ENCODE measurements at regions not wholly inside any gene's neighbourhood (a gene's known extent, or its start where the extent isn't known, plus 50 kb on each side); places are given as distances from the start of the nearest gene placed in this dataset.

GRCh38 chr18:4582431-4583335 is 127.6 kb upstream of the DLGAP1 start:
- H3K4me1 Mint-ChIP-seq: no peaks in the 10 kb centered on the region

DNA sequence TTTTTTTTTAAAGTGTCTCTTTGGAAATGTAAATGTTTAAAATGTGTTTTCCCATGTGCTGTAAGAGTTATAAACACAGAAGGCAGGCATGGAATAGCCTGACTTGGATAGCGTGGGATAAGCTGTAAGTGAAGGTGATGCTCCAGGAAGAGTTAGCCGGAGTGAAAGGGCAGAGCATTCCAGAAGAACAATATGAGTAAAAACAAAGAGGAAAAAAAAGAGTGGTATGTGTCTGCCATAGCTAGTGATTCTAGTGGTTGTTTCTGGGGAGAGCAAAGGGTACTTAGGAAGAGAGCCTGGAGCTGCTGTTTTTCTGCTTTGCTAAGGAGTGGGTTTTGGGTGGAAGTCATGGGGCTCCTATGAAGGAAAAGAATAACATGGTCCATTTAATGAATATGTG is 126.9 kb upstream of the DLGAP1 start:
- Mint-ChIP-seq H3K36me3 (peaks cover 3% of the 10 kb centered on the region), H3K27me3 (ENCODE audit: low read depth) (no peaks in the 10 kb centered on the region), H3K9me3 (peaks cover 19% of the 10 kb centered on the region), H3K27ac (no peak overlapping the region), H3K4me3 (no peak overlapping the region), H3K4me1 (no peaks in the 10 kb centered on the region)
- no peak for DNase-seq (ENCODE audit: low spot score in 2 of 2, unreplicated experiment in 2 of 2)
- TF ChIP-seq, protein P1, sequence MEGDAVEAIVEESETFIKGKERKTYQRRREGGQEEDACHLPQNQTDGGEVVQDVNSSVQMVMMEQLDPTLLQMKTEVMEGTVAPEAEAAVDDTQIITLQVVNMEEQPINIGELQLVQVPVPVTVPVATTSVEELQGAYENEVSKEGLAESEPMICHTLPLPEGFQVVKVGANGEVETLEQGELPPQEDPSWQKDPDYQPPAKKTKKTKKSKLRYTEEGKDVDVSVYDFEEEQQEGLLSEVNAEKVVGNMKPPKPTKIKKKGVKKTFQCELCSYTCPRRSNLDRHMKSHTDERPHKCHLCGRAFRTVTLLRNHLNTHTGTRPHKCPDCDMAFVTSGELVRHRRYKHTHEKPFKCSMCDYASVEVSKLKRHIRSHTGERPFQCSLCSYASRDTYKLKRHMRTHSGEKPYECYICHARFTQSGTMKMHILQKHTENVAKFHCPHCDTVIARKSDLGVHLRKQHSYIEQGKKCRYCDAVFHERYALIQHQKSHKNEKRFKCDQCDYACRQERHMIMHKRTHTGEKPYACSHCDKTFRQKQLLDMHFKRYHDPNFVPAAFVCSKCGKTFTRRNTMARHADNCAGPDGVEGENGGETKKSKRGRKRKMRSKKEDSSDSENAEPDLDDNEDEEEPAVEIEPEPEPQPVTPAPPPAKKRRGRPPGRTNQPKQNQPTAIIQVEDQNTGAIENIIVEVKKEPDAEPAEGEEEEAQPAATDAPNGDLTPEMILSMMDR (IDR thresholded peaks at IDR 0.05; ENCODE audit: unreplicated experiment): no peak

More at GRCh38 chr18:4582431-4583335, 127.6 kb upstream of the DLGAP1 start:
- no peaks in the 10 kb centered on the region for H3K36me3 Mint-ChIP-seq
- H3K4me3 Mint-ChIP-seq: no peak overlapping the region
- no peaks in the 10 kb centered on the region for H3K27me3 Mint-ChIP-seq (ENCODE audit: low read depth)
- no peak for DNase-seq (ENCODE audit: low spot score in 2 of 2, unreplicated experiment in 2 of 2)
- no peak overlapping the region for H3K27ac Mint-ChIP-seq
- H3K9me3 Mint-ChIP-seq: peaks cover 11% of the 10 kb centered on the region
- TF ChIP-seq, protein P1 (IDR thresholded peaks at IDR 0.05; ENCODE audit: unreplicated experiment): no peak

DNA sequence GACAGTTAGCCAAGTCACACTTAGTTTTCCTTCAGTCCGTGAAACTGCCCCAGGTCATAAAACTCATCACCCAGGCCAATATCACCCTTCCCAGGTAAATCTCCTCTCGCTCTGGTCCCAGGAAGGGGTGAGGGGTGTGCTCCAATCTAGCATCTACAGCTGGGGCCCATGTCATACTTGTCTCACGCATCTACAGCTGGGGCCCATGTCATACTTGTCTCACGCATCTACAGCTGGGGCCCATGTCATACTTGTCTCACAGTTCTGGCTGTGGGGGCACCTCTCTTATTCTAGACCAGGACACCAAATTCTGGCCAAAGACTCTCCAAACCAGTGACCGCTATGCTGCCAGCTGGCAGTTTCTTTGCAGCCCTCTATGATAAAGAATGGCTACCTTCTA is 123.3 kb upstream of the DLGAP1 start:
- Mint-ChIP-seq H3K4me1 (no peaks in the 10 kb centered on the region), H3K36me3 (peaks cover 3% of the 10 kb centered on the region), H3K4me3 (no peak overlapping the region), H3K27me3 (ENCODE audit: low read depth) (no peaks in the 10 kb centered on the region), H3K9me3 (peaks cover 46% of the 10 kb centered on the region), H3K27ac (no peak overlapping the region)
- no peak for DNase-seq (ENCODE audit: low spot score in 2 of 2, unreplicated experiment in 2 of 2)
- TF ChIP-seq, protein P1 (IDR thresholded peaks at IDR 0.05; ENCODE audit: unreplicated experiment): no peak

- TF ChIP-seq, protein P1 (IDR thresholded peaks at IDR 0.05; ENCODE audit: unreplicated experiment): no peak
- Mint-ChIP-seq H3K27me3 (ENCODE audit: low read depth) (no peaks in the 10 kb centered on the region), H3K9me3 (peaks cover 55% of the 10 kb centered on the region), H3K27ac (no peak overlapping the region), H3K36me3 (peaks cover 3% of the 10 kb centered on the region), H3K4me1 (no peaks in the 10 kb centered on the region), H3K4me3 (no peak overlapping the region)
- no peak for DNase-seq (ENCODE audit: low spot score in 2 of 2, unreplicated experiment in 2 of 2)
Measured at GRCh38 chr18:4573735-4574134, 118.6 kb upstream of the DLGAP1 start.

GRCh38 chr18:4557502-4557901 is 102.4 kb upstream of the DLGAP1 start:
- TF ChIP-seq, protein P1 (IDR thresholded peaks at IDR 0.05; ENCODE audit: unreplicated experiment): no peak
- no peak overlapping the region for H3K27ac Mint-ChIP-seq
- no peaks in the 10 kb centered on the region for H3K4me1 Mint-ChIP-seq
- no peak for DNase-seq (ENCODE audit: low spot score in 2 of 2, unreplicated experiment in 2 of 2)
- H3K36me3 Mint-ChIP-seq: no peaks in the 10 kb centered on the region
- no peak overlapping the region for H3K4me3 Mint-ChIP-seq
- H3K27me3 Mint-ChIP-seq (ENCODE audit: low read depth): no peaks in the 10 kb centered on the region
- H3K9me3 Mint-ChIP-seq: peaks cover 10% of the 10 kb centered on the region
